Type B pancreatic cell (in vitro differentiated cells): ENCODE measurements at regions not wholly inside any gene's neighbourhood (a gene's known extent, or its start where the extent isn't known, plus 50 kb on each side); places are given as distances from the start of the nearest gene placed in this dataset.
A peak's percentile ranks its signal among the peaks of the same experiment; 100 is the strongest.

Experiments used
- DNase-seq: peaks from one replicate; pipeline ENCODE4 v3.0.0; 2021; ENCODE audit warnings: mixed read lengths; ENCODE audit not compliant: unreplicated experiment; ENCODE audit errors: extremely low spot score
- H3K27ac Mint-ChIP-seq: 2 replicates; pipeline ENCODE4 v1.8.0; 2021; ENCODE audit warnings: mild to moderate bottlenecking, mixed read lengths
- H3K27me3 Mint-ChIP-seq: 2 replicates; pipeline ENCODE4 v1.8.0; 2021; ENCODE audit warnings: mixed read lengths
- H3K36me3 Mint-ChIP-seq: 2 replicates; pipeline ENCODE4 v1.8.0; 2021; ENCODE audit warnings: mixed read lengths
- H3K4me1 Mint-ChIP-seq: one replicate; pipeline ENCODE4 v1.8.0; 2021; ENCODE audit warnings: mixed read lengths; ENCODE audit not compliant: unreplicated experiment
- H3K4me3 Mint-ChIP-seq: 2 replicates; pipeline ENCODE4 v1.8.0; 2021; ENCODE audit warnings: mild to moderate bottlenecking, mixed read lengths
- H3K9me3 Mint-ChIP-seq: 2 replicates; pipeline ENCODE4 v1.8.0; 2021; ENCODE audit warnings: mixed read lengths
- TF ChIP-seq, protein P1 (sequence below): fragments of 200-600 bp; sonication (generic); conservative IDR thresholded peaks from 2 replicates; pipeline ENCODE4 v1.5.0; 2021; ENCODE audit warnings: antibody characterized with exemption, mild to moderate bottlenecking

DNA sequence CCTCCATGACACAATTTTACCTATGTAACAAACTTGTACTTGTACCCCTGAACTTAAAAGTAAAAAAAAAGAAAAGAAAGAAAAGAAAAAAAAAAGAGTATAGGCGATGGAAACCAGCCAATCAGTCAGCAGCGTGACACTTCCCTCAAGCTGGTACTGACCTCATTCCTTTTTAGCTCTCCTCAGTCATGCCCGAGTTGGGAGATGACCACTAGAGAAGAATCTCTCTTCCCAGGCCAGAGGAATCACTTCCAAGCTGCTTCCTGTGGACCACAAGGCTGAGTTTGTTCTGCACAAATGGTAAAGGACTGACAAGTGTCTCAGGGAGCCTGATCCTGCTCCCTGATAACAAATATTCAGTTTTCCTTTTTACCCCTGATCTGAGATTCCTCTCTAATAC lies 313.5 kb upstream of the ESRRG start:
- Mint-ChIP-seq H3K9me3 (no peaks in the 10 kb centered on the region), H3K27ac (no peak overlapping the region), H3K36me3 (peaks cover 17% of the 10 kb centered on the region), H3K4me1 (no peaks in the 10 kb centered on the region), H3K4me3 (no peak overlapping the region), H3K27me3 (no peaks in the 10 kb centered on the region)
- TF ChIP-seq, protein P1, sequence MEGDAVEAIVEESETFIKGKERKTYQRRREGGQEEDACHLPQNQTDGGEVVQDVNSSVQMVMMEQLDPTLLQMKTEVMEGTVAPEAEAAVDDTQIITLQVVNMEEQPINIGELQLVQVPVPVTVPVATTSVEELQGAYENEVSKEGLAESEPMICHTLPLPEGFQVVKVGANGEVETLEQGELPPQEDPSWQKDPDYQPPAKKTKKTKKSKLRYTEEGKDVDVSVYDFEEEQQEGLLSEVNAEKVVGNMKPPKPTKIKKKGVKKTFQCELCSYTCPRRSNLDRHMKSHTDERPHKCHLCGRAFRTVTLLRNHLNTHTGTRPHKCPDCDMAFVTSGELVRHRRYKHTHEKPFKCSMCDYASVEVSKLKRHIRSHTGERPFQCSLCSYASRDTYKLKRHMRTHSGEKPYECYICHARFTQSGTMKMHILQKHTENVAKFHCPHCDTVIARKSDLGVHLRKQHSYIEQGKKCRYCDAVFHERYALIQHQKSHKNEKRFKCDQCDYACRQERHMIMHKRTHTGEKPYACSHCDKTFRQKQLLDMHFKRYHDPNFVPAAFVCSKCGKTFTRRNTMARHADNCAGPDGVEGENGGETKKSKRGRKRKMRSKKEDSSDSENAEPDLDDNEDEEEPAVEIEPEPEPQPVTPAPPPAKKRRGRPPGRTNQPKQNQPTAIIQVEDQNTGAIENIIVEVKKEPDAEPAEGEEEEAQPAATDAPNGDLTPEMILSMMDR, result no peak
- no peak for DNase-seq

DNA sequence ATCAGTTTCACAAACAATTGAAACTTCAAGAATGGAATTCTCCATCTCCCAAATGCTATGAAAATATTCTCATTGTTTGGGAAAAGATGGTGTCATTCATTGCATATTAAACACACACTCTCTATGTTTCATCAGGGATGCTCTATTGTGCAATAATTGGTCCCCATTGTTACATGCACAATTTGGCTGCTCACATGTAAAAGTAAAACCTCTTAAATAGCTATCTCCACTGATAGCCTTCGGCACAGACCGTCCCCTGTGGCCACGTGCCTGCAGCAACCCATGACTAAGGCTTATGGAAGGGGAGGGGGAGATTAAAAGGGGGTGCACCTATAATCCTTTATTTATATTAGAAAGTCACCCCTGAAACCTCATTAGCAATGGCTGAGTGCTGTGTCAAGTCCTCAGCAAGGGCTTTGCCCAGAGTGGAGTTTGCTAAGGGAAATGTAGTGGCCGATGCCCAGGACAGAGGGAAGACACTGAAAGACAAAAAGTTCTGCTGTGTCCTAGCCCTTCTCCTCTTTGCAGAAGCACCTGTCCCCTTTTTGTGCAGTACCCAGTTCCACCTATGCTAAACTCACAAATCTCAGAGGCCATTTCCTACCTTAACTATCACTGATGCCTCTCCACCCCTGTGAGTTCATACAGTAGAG lies 309.6 kb upstream of the ESRRG start:
- Mint-ChIP-seq H3K9me3 (no peaks in the 10 kb centered on the region), H3K4me1 (peaks cover 8% of the 10 kb centered on the region), H3K27me3 (no peaks in the 10 kb centered on the region), H3K27ac (no peak overlapping the region), H3K4me3 (no peak overlapping the region), H3K36me3 (peaks cover 4% of the 10 kb centered on the region)
- TF ChIP-seq, protein P1, result no peak
- DNase-seq, result no peak

DNA sequence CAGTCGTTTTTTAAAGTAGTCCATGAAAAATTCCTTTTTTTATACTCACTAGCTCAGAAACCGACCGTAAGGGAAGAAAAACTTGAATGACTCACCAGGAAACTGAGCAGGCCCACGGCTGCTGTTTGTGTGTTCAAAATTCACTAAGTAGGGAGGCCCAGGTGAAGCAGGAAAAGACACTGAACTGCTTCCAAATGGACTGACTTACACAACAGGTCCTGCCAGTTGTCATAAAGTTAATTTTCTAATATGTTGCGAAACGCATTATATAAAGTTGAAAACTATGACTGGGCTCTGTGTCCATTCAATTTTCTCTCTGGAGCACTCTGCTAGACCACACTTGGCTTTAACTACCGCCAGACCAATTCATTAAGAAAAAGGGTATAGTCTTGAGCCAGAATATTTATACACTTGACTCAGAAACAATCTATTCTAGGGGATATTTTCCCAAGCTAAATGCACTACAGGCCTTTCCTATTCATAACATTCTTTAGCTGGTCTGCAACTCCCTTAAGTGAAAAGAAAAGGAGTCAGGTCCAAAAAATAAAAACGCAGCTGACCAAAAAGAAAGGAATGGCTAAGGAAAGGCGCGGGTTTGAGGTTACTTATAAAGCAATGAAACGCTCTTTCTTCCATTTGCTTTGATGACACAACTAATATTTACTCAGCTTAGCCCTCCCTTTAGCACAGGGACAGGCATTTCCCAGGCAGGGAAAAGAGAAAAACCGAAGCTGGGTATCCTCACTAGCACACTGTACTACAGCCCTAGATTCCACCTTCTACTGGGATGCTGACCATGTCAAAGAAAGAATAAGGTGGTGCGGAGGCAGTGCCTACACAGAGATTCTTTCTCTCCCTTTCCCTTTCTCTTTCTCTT lies 306.3 kb upstream of the ESRRG start:
- H3K4me1 Mint-ChIP-seq, result peaks cover 14% of the 10 kb centered on the region
- DNase-seq, result no peak
- H3K27ac Mint-ChIP-seq, result peak overlapping the region; percentile 33
- H3K36me3 Mint-ChIP-seq, result no peaks in the 10 kb centered on the region
- H3K9me3 Mint-ChIP-seq, result no peaks in the 10 kb centered on the region
- no peaks in the 10 kb centered on the region for H3K27me3 Mint-ChIP-seq
- no peak overlapping the region for H3K4me3 Mint-ChIP-seq
- TF ChIP-seq, protein P1, result no peak

DNA sequence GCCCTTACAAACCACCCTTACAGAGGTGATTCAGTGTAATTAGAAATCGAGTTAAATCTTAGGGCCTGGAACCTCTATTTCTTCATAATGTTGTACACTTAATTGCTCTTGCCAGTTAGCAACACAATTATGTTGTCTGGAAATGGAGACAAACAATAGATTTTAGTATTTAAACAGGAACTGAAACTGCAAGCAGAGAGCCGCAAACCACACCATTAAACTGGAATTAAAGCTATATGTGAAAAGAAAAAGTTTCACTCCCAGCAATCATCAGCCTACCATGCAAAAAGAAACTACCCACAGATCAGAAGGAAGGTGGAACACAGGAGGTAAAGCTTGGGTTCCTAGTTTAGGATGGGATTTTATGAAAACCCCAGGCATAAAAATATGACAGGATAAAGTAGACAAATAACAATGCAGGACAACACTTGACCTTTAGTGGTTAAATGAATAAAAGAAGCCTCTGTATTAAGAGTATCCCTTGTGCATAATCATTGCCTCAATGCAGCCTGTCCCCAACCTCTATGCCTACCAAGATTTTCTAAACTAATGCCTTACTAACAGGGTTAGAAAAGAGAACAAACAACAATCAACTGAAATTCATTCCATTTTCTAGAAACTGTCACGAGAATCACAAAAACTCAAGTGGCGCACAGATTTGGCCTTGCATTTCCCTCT lies 304.3 kb upstream of the ESRRG start:
- TF ChIP-seq, protein P1, result no peak
- DNase-seq, result no peak
- peaks cover 14% of the 10 kb centered on the region for H3K4me1 Mint-ChIP-seq
- no peak overlapping the region for H3K27ac Mint-ChIP-seq
- peaks cover 2% of the 10 kb centered on the region for H3K27me3 Mint-ChIP-seq
- H3K9me3 Mint-ChIP-seq, result no peaks in the 10 kb centered on the region
- H3K36me3 Mint-ChIP-seq, result no peaks in the 10 kb centered on the region
- no peak overlapping the region for H3K4me3 Mint-ChIP-seq

DNA sequence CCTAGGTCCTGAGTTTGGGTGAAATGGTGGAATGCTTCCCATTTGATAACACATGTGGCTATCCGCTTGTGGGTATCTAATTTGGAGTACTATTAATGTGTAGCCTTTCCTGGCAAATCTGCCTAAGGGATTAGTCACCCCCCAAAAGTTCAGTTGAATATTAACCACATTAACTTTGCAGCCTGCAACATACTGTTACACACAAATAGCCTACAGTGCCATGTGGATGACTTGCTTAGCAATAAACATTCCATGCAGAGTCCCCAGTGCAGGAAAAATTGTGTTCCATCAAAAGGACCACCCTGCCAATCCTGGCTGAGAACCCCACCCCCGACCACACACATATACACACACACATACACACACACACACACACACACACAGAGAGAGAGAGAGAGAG lies 303.3 kb upstream of the ESRRG start:
- peaks cover 14% of the 10 kb centered on the region for H3K4me1 Mint-ChIP-seq
- H3K27ac Mint-ChIP-seq, result no peak overlapping the region
- DNase-seq, result no peak
- TF ChIP-seq, protein P1, result no peak
- no peaks in the 10 kb centered on the region for H3K36me3 Mint-ChIP-seq
- no peak overlapping the region for H3K4me3 Mint-ChIP-seq
- H3K9me3 Mint-ChIP-seq, result no peaks in the 10 kb centered on the region
- peaks cover 3% of the 10 kb centered on the region for H3K27me3 Mint-ChIP-seq
